MM.1S (cell line): ENCODE measurements at regions not wholly inside any gene's neighbourhood (a gene's known extent, or its start where the extent isn't known, plus 50 kb on each side); places are given as distances from the start of the nearest gene placed in this dataset.

Source experiments
- DNase-seq: peaks from one replicate; pipeline ENCODE4 v3.0.0-alpha.2; 2015
- H2AFZ ChIP-seq: fragments of 300-600 bp; sonication (generic); 2 replicates; pipeline ENCODE4 v1.6.0; 2016; ENCODE audit warnings: antibody characterized with exemption, low read length
- H3F3A ChIP-seq: fragments of 300-600 bp; sonication (generic); 2 replicates; pipeline ENCODE4 v1.6.1; 2016; ENCODE audit warnings: mild to moderate bottlenecking, antibody characterized with exemption, low read length, moderate library complexity, mixed read lengths; ENCODE audit not compliant: insufficient read depth
- H3K27ac ChIP-seq: fragments of 300-600 bp; sonication (generic); 2 replicates; pipeline ENCODE4 v1.5.1; 2016; ENCODE audit warnings: mild to moderate bottlenecking, low read length
- H3K27me3 ChIP-seq: fragments of 300-600 bp; sonication (generic); replicated peaks from 2 replicates; pipeline ENCODE4 v1.6.0; 2016; ENCODE audit warnings: low read length; ENCODE audit not compliant: insufficient read depth
- H3K36me3 ChIP-seq: fragments of 300-600 bp; sonication (generic); replicated peaks from 2 replicates; pipeline ENCODE4 v1.6.1; 2016; ENCODE audit warnings: mild to moderate bottlenecking, low read length, mixed read lengths; ENCODE audit not compliant: insufficient read depth
- H3K4me1 ChIP-seq: fragments of 300-600 bp; sonication (generic); 2 replicates; pipeline ENCODE4 v1.6.1; 2016; ENCODE audit warnings: low read length, mixed read lengths
- H3K4me2 ChIP-seq: fragments of 300-600 bp; sonication (generic); 2 replicates; pipeline ENCODE4 v1.6.0; 2016; ENCODE audit warnings: low read depth, low read length
- H3K4me3 ChIP-seq: fragments of 300-600 bp; sonication (generic); 2 replicates; pipeline ENCODE4 v1.5.1; 2016; ENCODE audit warnings: low read length, mixed read lengths
- H3K79me2 ChIP-seq: fragments of 300-600 bp; sonication (generic); 2 replicates; pipeline ENCODE4 v1.6.1; 2016; ENCODE audit warnings: mixed run types, low read length, mixed read lengths
- H3K9ac ChIP-seq: fragments of 300-600 bp; sonication (generic); 2 replicates; pipeline ENCODE4 v1.6.1; 2016; ENCODE audit warnings: low read length, mixed read lengths
- H3K9me2 ChIP-seq: fragments of 300-600 bp; sonication (generic); replicated peaks from 2 replicates; pipeline ENCODE4 v1.6.1; 2016; ENCODE audit warnings: mild to moderate bottlenecking, low read length, mixed read lengths; ENCODE audit not compliant: insufficient read depth
- H3K9me3 ChIP-seq: fragments of 300-600 bp; sonication (generic); replicated peaks from 2 replicates; pipeline ENCODE4 v1.6.1; 2016; ENCODE audit warnings: mild to moderate bottlenecking, low read length, mixed read lengths; ENCODE audit not compliant: insufficient read depth
- H4K20me1 ChIP-seq: fragments of 300-600 bp; sonication (generic); 2 replicates; pipeline ENCODE4 v1.6.1; 2016; ENCODE audit warnings: mild to moderate bottlenecking, low read length, moderate library complexity, mixed read lengths; ENCODE audit not compliant: insufficient read depth
- CTCF ChIP-seq: fragments of 300-600 bp; sonication (generic); IDR thresholded peaks from 2 replicates; pipeline ENCODE4 v1.5.1; 2016; ENCODE audit warnings: antibody characterized with exemption, low read length, mixed read lengths
- EZH2 ChIP-seq: fragments of 300-600 bp; sonication (generic); optimal IDR thresholded peaks from 2 replicates; pipeline ENCODE3; 2017; ENCODE audit warnings: low read depth, mild to moderate bottlenecking, antibody characterized with exemption, low read length, mixed read lengths
- EZH2phosphoT487 ChIP-seq: fragments of 300-600 bp; sonication (generic); IDR thresholded peaks from 2 replicates; pipeline ENCODE4 v1.6.1; 2018; ENCODE audit warnings: antibody characterized with exemption, low read length

- H3F3A ChIP-seq: no peaks in the 10 kb centered on the region
- H3K9me2 ChIP-seq: no peaks in the 10 kb centered on the region
- no peaks in the 10 kb centered on the region for H3K27me3 ChIP-seq
- H3K36me3 ChIP-seq: no peaks in the 10 kb centered on the region
- TF ChIP-seq EZH2phosphoT487 (no peak), CTCF (no peak), EZH2 (no peak)
- H3K4me2 ChIP-seq: no peak overlapping the region
- no peaks in the 10 kb centered on the region for H4K20me1 ChIP-seq
- no peaks in the 10 kb centered on the region for H3K79me2 ChIP-seq
- H3K4me1 ChIP-seq: no peaks in the 10 kb centered on the region
- H3K9ac ChIP-seq: no peak overlapping the region
- no peaks in the 10 kb centered on the region for H3K9me3 ChIP-seq
- H3K27ac ChIP-seq: no peak overlapping the region
- no peak for DNase-seq
- H2AFZ ChIP-seq: no peak overlapping the region
- no peak overlapping the region for H3K4me3 ChIP-seq
Measured at GRCh38 chr12:32049956-32050355, 56.7 kb upstream of the BICD1 start.

GRCh38 chr12:32051511-32052211 is 55.0 kb upstream of the BICD1 start:
- no peaks in the 10 kb centered on the region for H3K9me3 ChIP-seq
- no peak overlapping the region for H3K9ac ChIP-seq
- no peaks in the 10 kb centered on the region for H3K27me3 ChIP-seq
- no peaks in the 10 kb centered on the region for H4K20me1 ChIP-seq
- H3K4me2 ChIP-seq: no peak overlapping the region
- H3K36me3 ChIP-seq: no peaks in the 10 kb centered on the region
- H3K79me2 ChIP-seq: no peaks in the 10 kb centered on the region
- H2AFZ ChIP-seq: no peak overlapping the region
- no peaks in the 10 kb centered on the region for H3K9me2 ChIP-seq
- no peak for DNase-seq
- TF ChIP-seq EZH2phosphoT487 (no peak), CTCF (no peak), EZH2 (no peak)
- H3K4me1 ChIP-seq: no peaks in the 10 kb centered on the region
- H3K27ac ChIP-seq: no peak overlapping the region
- H3K4me3 ChIP-seq: no peak overlapping the region
- no peaks in the 10 kb centered on the region for H3F3A ChIP-seq

DNA sequence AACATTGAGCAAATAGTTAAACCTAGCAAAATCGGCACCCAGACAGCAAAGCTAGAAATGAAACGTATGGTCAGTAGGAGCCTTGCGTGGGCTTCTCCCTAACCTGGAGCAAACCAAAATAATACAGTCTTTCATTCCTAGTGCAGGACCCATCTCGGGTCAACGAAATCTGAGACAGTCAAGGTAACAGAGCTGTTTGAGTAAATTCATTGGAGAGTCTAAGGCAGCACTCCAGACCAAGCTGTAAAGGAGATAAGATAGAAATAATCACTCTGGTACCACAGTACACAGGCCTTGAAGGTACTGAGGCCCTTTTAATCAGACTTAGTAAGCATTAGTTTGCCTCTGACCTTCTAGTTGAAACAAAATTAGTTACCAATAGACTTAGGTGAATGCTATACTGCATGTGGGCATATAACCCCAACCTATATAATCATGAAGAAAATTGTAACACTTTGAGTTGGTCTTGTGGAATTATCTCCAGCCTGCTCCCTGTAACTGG is 54.4 kb upstream of the BICD1 start:
- Histone ChIP-seq H3F3A (no peaks in the 10 kb centered on the region), H3K79me2 (no peaks in the 10 kb centered on the region), H3K27me3 (no peaks in the 10 kb centered on the region), H3K4me2 (no peak overlapping the region), H3K27ac (no peak overlapping the region), H3K4me3 (no peak overlapping the region), H3K4me1 (no peaks in the 10 kb centered on the region), H3K9me2 (no peaks in the 10 kb centered on the region), H3K9ac (no peak overlapping the region), H4K20me1 (no peaks in the 10 kb centered on the region), H3K9me3 (no peaks in the 10 kb centered on the region), H3K36me3 (no peaks in the 10 kb centered on the region), H2AFZ (no peak overlapping the region)
- no peak for TF ChIP-seq EZH2
- no peak for DNase-seq

- peak; percentile 16 for DNase-seq
- no peak overlapping the region for H3K4me2 ChIP-seq
- H3K9me2 ChIP-seq: no peaks in the 10 kb centered on the region
- no peaks in the 10 kb centered on the region for H3K36me3 ChIP-seq
- no peak overlapping the region for H2AFZ ChIP-seq
- H3K9ac ChIP-seq: no peak overlapping the region
- H3K4me1 ChIP-seq: no peaks in the 10 kb centered on the region
- no peaks in the 10 kb centered on the region for H3K9me3 ChIP-seq
- H3K27ac ChIP-seq: no peak overlapping the region
- TF ChIP-seq EZH2phosphoT487: no peak
- TF ChIP-seq CTCF: no peak
- no peak for TF ChIP-seq EZH2
- no peaks in the 10 kb centered on the region for H3K79me2 ChIP-seq
- H4K20me1 ChIP-seq: no peaks in the 10 kb centered on the region
- no peaks in the 10 kb centered on the region for H3F3A ChIP-seq
- H3K4me3 ChIP-seq: no peak overlapping the region
- H3K27me3 ChIP-seq: no peaks in the 10 kb centered on the region
Measured at GRCh38 chr12:32053881-32054624, 52.6 kb upstream of the BICD1 start.
